NCI-H2227 (cell line): ENCODE measurements at regions not wholly inside any gene's neighbourhood (a gene's known extent, or its start where the extent isn't known, plus 50 kb on each side); places are given as distances from the start of the nearest gene placed in this dataset.
"Not testable (repeated sequence)": the region's sequence is repeated elsewhere in the genome, so short reads cannot be mapped to it uniquely, and the experiment has no call there.

Source experiments
- DNase-seq: peaks from one replicate; lab custom pipeline; 2025; ENCODE audit not compliant: unreplicated experiment; lab: John Stamatoyannopoulos, UW

DNA sequence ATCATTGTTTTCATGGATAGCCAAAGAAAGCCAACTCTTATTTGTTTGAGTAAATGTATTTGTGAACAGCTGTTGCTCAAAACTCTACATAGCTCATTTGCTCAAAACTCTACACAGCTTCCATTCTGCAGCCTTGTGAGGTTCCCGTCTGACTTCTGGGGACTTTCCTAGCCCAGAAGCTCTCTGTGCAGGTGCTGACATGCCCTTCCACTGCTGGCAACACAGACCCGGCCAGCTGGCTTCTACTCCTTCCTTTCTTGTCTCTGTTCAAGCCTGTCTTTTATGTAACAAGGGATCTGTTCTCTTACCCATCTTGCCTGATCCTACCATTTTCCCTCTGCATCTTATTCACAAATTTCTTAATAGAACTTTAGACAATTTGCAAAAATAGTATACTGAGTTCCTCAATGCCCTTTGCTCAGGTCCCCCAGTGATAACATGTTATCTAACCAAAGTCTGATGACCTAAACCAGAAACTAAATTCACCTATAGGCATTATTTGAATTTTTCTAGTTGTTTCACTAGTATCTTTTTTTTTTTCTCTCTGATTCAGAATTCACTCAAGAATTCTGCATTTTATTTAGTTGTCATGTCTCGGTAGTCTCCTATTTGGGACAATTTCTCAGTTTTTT lies 556.5 kb upstream of the SEMA6A start:
- DNase-seq, result no peak

GRCh38 chr5:117118499-117118898 lies 543.9 kb upstream of the SEMA6A start:
- DNase-seq, result no peak

GRCh38 chr5:117117314-117117713 lies 542.7 kb upstream of the SEMA6A start:
- not testable (repeated sequence) for DNase-seq

- DNase-seq, result no peak
These were observed 535.9 kb upstream of the SEMA6A start for GRCh38 chr5:117110548-117110947.

DNA sequence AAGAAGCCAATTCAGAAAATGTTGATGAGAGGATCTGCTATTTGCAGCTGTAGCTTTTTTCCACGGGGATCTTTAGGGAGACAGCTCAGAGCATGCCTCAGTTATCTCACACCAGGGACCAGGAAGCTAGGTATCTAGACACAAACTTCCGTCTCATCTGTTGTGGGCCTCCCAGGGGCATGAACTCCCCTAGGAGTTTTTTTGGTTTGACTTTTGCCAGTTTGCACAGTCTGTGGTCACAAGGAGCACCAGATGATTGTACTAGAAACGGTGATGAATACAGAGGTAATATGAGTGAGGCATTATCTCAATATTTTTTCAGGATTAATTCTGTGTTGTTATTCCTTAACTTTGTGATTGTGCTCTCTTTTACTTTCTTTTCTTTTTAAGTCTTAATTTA lies 533.2 kb upstream of the SEMA6A start:
- DNase-seq, result no peak

DNA sequence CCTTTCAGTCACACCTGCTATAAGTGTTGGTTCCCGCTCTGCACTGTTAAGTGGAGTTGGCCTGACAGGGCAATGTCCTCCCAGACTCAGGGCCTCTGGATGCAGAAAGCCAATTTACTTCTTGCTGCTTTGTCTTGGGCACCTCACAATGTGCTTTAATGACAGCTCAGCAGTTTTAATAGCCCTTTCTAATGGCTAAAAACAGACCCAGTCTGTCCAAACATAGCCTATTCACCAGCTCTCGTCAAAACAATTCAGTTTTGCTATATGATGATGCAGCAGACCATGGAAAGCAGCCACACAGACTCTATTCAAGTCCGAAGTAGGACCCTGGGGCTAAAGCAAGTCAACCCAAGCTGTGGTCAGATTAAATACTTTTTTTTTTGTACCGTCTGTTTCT lies 529.1 kb upstream of the SEMA6A start:
- peak; percentile 57 for DNase-seq

- DNase-seq, result no peak
These were observed 528.0 kb upstream of the SEMA6A start for GRCh38 chr5:117102591-117102990.

GRCh38 chr5:117100176-117100575 lies 525.6 kb upstream of the SEMA6A start:
- no peak for DNase-seq

- DNase-seq, result no peak
These were observed 523.5 kb upstream of the SEMA6A start for GRCh38 chr5:117098094-117098493.

DNA sequence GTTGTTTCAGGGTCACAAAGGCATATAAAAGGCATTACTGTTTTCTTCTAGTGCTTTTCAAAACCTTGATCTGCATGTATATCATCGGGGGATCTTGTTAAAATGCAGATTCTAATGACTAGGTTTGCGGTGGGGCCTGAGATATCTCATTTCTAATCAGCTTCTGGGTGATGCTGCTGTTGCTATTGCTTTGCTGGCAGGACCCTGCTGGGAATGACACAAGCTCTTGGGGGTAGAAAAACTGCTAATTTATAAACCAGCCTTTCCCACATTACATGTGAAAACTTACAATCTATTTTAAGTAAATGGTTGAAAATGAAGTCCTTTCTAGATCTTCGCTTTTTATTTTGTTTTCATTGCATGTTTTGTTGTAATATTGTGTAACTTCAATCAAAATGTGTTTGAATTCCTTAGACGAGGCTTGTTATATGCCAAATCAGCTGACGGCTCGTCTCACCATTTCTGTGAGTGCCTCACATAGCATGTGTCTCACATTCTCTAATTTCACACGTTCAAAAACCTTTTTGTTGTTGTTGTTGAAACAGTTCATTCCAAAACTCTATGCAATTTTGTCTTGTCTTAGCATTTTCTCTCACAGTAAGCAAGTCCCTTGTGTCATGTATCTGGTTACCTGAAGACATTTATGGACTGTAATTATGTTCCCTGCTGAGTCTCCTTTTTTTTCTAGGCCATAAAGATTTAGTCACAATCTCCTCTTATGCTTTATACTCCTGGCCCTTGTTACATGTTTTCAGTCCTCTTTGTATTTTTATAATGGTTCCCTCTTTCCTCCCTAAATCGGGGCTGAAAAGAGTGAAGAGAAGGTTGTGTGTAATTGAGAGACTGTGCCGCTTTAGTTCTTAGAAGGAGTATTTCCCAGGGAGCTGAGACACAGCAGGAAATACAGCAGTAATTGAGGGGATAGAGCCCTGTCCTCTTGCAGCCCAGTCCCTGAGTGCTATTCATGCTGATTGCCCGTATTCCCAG lies 521.0 kb upstream of the SEMA6A start:
- peak; percentile 73 for DNase-seq

GRCh38 chr5:117094114-117094815 lies 519.6 kb upstream of the SEMA6A start:
- no peak for DNase-seq

DNA sequence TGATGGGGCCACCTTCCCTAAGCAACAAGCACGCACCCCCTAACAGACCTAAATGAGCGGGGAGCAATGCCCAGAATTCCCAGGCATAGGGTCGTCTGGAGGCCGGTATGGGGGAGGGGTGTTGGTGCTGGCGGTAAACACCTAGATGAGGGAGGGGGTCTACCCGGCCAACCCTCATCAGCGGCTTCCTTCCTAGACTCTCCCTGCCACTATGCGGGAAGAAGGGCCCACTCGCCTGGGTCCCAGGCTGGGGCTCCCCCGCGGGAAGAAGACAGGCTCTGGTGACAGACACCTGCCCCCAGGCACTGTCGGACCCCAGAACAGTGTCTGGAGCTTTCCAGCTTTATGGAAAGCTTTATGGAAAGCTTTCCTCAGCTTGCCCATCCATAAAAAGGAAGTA lies 519.0 kb upstream of the SEMA6A start:
- no peak for DNase-seq

DNA sequence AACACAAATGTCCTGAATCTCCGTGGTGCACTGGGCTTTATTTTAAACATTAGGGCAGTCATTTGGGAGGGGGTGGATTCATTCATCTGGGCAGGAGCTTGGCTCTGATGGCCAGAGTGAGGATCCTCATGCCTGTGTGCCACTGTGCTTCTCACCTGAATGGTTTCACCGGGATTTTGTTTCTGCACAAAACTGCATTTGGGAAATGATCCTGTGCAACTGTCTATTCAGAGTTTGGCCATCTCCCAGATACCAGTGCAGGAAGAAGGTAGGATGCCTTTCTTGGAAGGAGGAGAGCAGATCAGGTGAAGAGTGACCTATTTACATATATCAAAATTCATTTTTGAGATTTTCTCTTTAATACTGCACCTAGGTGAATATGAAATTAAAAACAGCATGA lies 514.4 kb upstream of the SEMA6A start:
- no peak for DNase-seq

- DNase-seq, result no peak
These were observed 513.6 kb upstream of the SEMA6A start for GRCh38 chr5:117088176-117088575.

DNA sequence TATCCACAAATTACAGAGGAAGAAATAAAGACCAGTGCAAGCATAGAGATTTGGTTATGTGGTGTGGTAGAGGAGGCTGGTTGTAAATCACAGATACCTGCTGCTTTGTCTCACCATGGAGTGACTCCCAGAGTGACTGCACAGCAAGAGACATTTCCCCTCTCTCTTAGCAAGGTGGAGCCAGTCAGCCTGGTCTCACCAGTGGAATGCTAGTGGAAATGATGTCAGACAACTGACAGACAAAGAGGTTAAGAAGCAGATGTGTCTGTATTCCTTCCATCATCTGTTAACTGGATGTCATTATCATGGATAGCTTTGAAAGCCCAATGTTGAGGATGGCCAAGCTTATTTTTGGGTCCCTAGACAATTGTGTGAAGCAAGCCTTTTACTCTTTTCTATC lies 509.4 kb upstream of the SEMA6A start:
- no peak for DNase-seq

DNA sequence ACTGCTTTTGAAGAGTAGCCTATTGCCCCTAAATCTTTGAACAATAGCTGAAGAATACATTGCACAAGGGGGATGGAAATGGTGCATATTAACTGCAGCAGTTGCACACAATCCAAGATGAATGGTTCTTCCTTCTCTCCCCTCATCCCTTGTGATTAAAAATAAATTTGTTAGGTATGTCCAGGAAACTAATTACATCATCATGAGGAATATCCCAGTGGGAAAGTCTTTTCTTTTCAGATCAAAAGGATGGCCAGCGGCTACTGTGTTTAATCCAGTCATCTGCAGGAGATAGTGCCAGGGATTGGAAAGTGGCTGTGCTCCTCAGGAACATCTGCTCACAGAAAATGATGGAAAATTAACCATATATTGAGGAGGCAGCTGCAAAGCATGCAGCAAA lies 508.4 kb upstream of the SEMA6A start:
- peak; percentile 9 for DNase-seq

GRCh38 chr5:117077142-117077541 lies 502.5 kb upstream of the SEMA6A start:
- no peak for DNase-seq

GRCh38 chr5:117072439-117072838 lies 497.8 kb upstream of the SEMA6A start:
- no peak for DNase-seq

DNA sequence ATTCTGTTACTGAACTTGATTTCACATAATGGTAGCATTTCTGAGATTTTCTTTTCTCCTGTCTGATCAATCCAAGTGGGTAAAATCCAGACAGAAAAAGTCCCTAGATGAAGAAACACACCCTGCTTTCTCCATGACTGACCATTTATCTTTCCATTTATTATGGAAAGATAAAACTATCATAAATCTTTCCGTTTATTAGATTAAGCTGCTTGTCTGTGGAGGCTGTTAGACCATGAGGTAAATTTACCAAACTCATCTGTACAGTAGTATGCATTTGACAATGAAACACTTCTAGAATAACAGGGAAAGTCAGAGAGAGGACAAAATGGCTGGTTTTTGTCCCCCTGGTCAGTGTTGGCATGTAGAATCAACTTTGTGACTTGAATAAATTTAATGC lies 491.2 kb upstream of the SEMA6A start:
- no peak for DNase-seq

DNA sequence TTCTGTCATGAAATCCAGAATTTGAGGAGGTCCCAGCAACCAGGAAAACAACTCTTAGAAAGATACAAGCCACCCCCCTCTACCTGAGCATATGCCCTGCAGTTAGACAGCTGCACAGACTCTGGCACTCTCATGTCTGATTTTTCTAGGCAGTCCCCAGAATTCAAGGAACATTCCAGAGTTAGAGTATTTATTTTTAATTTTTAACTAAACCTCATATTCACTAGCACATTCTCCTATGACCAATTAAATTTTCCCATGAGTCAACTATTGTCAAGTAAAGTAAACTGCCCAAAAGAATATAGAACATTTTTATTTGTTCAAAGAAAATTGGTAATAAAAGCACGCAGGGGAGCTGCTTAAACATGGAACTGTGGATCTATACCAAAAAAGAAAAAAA lies 490.5 kb upstream of the SEMA6A start:
- no peak for DNase-seq

- no peak for DNase-seq
These were observed 485.5 kb upstream of the SEMA6A start for GRCh38 chr5:117060099-117060498.

- no peak for DNase-seq
These were observed 484.1 kb upstream of the SEMA6A start for GRCh38 chr5:117058740-117059139.
